DOHH2 (cell line): ENCODE measurements at regions not wholly inside any gene's neighbourhood (a gene's known extent, or its start where the extent isn't known, plus 50 kb on each side); places are given as distances from the start of the nearest gene placed in this dataset.

Experiments
- H3F3A ChIP-seq: fragments of 200-600 bp; sonication (generic), shearing (Covaris generic); 2 replicates; pipeline ENCODE4 v1.6.0; 2016; ENCODE audit warnings: antibody characterized with exemption, mild to moderate bottlenecking; ENCODE audit not compliant: control insufficient read depth, insufficient read depth
- H3K27ac ChIP-seq: fragments of 200-600 bp; sonication (generic); 2 replicates; pipeline ENCODE4 v1.5.1; 2014; ENCODE audit warnings: low read depth, mild to moderate bottlenecking, low read length, moderate library complexity
- H3K27me3 ChIP-seq: fragments of 200-600 bp; sonication (generic); 2 replicates; pipeline ENCODE4 v1.6.1; 2014; ENCODE audit warnings: mild to moderate bottlenecking, low read length, mixed read lengths; ENCODE audit not compliant: control insufficient read depth
- H3K36me3 ChIP-seq: fragments of 200-600 bp; sonication (generic); 2 replicates; pipeline ENCODE4 v1.6.1; 2014; ENCODE audit warnings: mild to moderate bottlenecking, low read length, moderate library complexity, mixed read lengths; ENCODE audit not compliant: control insufficient read depth
- H3K4me1 ChIP-seq: fragments of 200-600 bp; sonication (generic); 2 replicates; pipeline ENCODE4 v1.6.1; 2014; ENCODE audit warnings: mild to moderate bottlenecking, low read length, mixed read lengths; ENCODE audit not compliant: control insufficient read depth
- H3K4me2 ChIP-seq: fragments of 200-600 bp; sonication (generic); 2 replicates; pipeline ENCODE4 v1.6.0; 2014; ENCODE audit warnings: mild to moderate bottlenecking, low read length, moderate library complexity
- H3K4me3 ChIP-seq: fragments of 200-600 bp; sonication (generic); 2 replicates; pipeline ENCODE4 v1.5.1; 2014; ENCODE audit warnings: mild to moderate bottlenecking, low read length, mixed read lengths
- H3K79me2 ChIP-seq: fragments of 200-600 bp; sonication (generic); 2 replicates; pipeline ENCODE4 v1.6.1; 2014; ENCODE audit warnings: mild to moderate bottlenecking, low read length, mixed read lengths; ENCODE audit not compliant: control insufficient read depth
- H3K9me2 ChIP-seq: fragments of 200-600 bp; sonication (generic); replicated peaks from 2 replicates; pipeline ENCODE4 v1.6.1; 2014; ENCODE audit warnings: mild to moderate bottlenecking, low read length, mixed read lengths; ENCODE audit not compliant: control insufficient read depth
- H3K9me3 ChIP-seq: fragments of 200-600 bp; sonication (generic); 2 replicates; pipeline ENCODE4 v1.6.1; 2014; ENCODE audit warnings: antibody characterized with exemption, low read length, mixed read lengths; ENCODE audit not compliant: control insufficient read depth, insufficient read depth
- H4K20me1 ChIP-seq: fragments of 200-600 bp; sonication (generic); 2 replicates; pipeline ENCODE4 v1.6.0; 2014; ENCODE audit warnings: low read depth, mild to moderate bottlenecking, antibody characterized with exemption, low read length, moderate library complexity; ENCODE audit not compliant: control insufficient read depth, insufficient read depth
- EZH2phosphoT487 ChIP-seq: fragments of 200-600 bp; sonication (generic); IDR thresholded peaks from 2 replicates; pipeline ENCODE4 v1.6.1; 2017; ENCODE audit warnings: borderline replicate concordance, mild to moderate bottlenecking, antibody characterized with exemption, low read length, moderate library complexity, mixed read lengths
- TF ChIP-seq, protein P1 (sequence below): fragments of 200-600 bp; sonication (generic); IDR thresholded peaks from one replicate; pipeline ENCODE4 v1.5.1; 2014; ENCODE audit warnings: antibody characterized with exemption, mild to moderate bottlenecking, low read depth, low read length; ENCODE audit not compliant: poor library complexity, severe bottlenecking

DNA sequence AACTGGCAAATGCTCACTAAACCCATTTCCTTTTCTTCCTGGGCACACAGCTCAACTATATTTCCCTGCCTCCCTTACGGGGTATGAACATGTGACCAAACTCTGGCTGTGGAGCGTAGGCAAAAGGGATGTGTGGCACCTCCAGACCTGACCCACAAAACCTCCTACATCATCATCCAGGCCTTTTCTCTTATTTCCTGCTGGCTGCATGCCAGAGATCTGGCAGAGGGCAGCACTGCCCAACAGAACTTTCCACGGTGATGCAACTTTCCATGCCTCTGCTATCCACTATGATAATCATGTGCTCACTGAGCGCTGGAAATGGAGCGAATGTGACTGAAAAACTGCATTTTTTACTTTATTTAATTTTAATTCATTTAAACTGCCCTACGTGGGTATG, 99.6 kb upstream of the CACNA1E start:
- Histone ChIP-seq H3F3A (no peaks in the 10 kb centered on the region), H3K4me3 (no peak overlapping the region), H3K9me2 (no peaks in the 10 kb centered on the region), H3K4me2 (no peak overlapping the region), H4K20me1 (no peaks in the 10 kb centered on the region), H3K36me3 (no peaks in the 10 kb centered on the region), H3K27ac (no peak overlapping the region), H3K9me3 (no peaks in the 10 kb centered on the region), H3K27me3 (peaks cover 8% of the 10 kb centered on the region; the same call in 1 of the 2 replicates), H3K4me1 (no peaks in the 10 kb centered on the region), H3K79me2 (no peaks in the 10 kb centered on the region)
- TF ChIP-seq EZH2phosphoT487, result no peak
- TF ChIP-seq, protein P1, sequence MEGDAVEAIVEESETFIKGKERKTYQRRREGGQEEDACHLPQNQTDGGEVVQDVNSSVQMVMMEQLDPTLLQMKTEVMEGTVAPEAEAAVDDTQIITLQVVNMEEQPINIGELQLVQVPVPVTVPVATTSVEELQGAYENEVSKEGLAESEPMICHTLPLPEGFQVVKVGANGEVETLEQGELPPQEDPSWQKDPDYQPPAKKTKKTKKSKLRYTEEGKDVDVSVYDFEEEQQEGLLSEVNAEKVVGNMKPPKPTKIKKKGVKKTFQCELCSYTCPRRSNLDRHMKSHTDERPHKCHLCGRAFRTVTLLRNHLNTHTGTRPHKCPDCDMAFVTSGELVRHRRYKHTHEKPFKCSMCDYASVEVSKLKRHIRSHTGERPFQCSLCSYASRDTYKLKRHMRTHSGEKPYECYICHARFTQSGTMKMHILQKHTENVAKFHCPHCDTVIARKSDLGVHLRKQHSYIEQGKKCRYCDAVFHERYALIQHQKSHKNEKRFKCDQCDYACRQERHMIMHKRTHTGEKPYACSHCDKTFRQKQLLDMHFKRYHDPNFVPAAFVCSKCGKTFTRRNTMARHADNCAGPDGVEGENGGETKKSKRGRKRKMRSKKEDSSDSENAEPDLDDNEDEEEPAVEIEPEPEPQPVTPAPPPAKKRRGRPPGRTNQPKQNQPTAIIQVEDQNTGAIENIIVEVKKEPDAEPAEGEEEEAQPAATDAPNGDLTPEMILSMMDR, result no peak

- TF ChIP-seq, protein P1, result no peak
- no peak for TF ChIP-seq EZH2phosphoT487
These were observed 97.0 kb upstream of the CACNA1E start for GRCh38 chr1:181386340-181386739.

GRCh38 chr1:181386951-181387350, 96.4 kb upstream of the CACNA1E start:
- no peaks in the 10 kb centered on the region for H3F3A ChIP-seq
- H3K27me3 ChIP-seq, result peaks cover 9% of the 10 kb centered on the region; the same call in 1 of the 2 replicates
- no peak overlapping the region for H3K4me3 ChIP-seq
- TF ChIP-seq EZH2phosphoT487, result no peak
- TF ChIP-seq, protein P1, result no peak
- no peaks in the 10 kb centered on the region for H4K20me1 ChIP-seq
- H3K79me2 ChIP-seq, result no peaks in the 10 kb centered on the region
- H3K4me2 ChIP-seq, result no peak overlapping the region
- no peaks in the 10 kb centered on the region for H3K9me2 ChIP-seq
- no peaks in the 10 kb centered on the region for H3K4me1 ChIP-seq
- no peaks in the 10 kb centered on the region for H3K9me3 ChIP-seq
- H3K36me3 ChIP-seq, result no peaks in the 10 kb centered on the region
- H3K27ac ChIP-seq, result no peak overlapping the region

More at GRCh38 chr1:181386340-181386739, 97.0 kb upstream of the CACNA1E start:
- Histone ChIP-seq H3K36me3 (no peaks in the 10 kb centered on the region), H3K4me1 (no peaks in the 10 kb centered on the region), H3K4me2 (no peak overlapping the region), H3K79me2 (no peaks in the 10 kb centered on the region), H3K9me3 (no peaks in the 10 kb centered on the region), H3F3A (no peaks in the 10 kb centered on the region), H3K9me2 (no peaks in the 10 kb centered on the region), H3K4me3 (no peak overlapping the region), H3K27ac (no peak overlapping the region), H3K27me3 (peaks cover 9% of the 10 kb centered on the region; the same call in 1 of the 2 replicates), H4K20me1 (no peaks in the 10 kb centered on the region)
